Stimulated activated naive B cell treated with anti-CD40 and anti-IgM and Interleukin-4, amounts not matched to agents 10 μg/mL and 1 μg/mL and 100 μg/mL, for 72 hours (primary cell): ENCODE measurements at regions not wholly inside any gene's neighbourhood (a gene's known extent, or its start where the extent isn't known, plus 50 kb on each side); places are given as distances from the start of the nearest gene placed in this dataset.

Experiments
- ATAC-seq, 2 donors: fragments of 150-1000 bp; cut with Tn5 transposase; replicated peaks; 2 replicates each; pipeline ENCODE4 v1.10.0; 2021; ENCODE audit warnings: moderate library complexity in 1 of 2
- DNase-seq: peaks from one replicate; pipeline ENCODE4 v3.0.0; 2021
- H3K27ac Mint-ChIP-seq: one replicate; pipeline ENCODE4 v1.8.0; 2022; ENCODE audit warnings: mild to moderate bottlenecking, mixed read lengths
- H3K27me3 Mint-ChIP-seq, 2 donors: one replicate each; pipeline ENCODE4 v1.8.0; 2022; ENCODE audit warnings: mixed read lengths in 2 of 2
- H3K36me3 Mint-ChIP-seq, 2 donors: one replicate each; pipeline ENCODE4 v1.8.0; 2022; ENCODE audit warnings: mixed read lengths in 2 of 2, mild to moderate bottlenecking in 1 of 2
- H3K4me1 Mint-ChIP-seq, 2 donors: one replicate each; pipeline ENCODE4 v1.8.0; 2022; ENCODE audit warnings: mixed read lengths in 2 of 2, mild to moderate bottlenecking in 1 of 2
- H3K4me3 Mint-ChIP-seq, 2 donors: one replicate each; pipeline ENCODE4 v1.8.0; 2022; ENCODE audit warnings: mild to moderate bottlenecking in 2 of 2, mixed read lengths in 2 of 2, moderate library complexity in 1 of 2
- H3K9me3 Mint-ChIP-seq, 2 donors: one replicate each; pipeline ENCODE4 v1.8.0; 2022; ENCODE audit warnings: mixed read lengths in 2 of 2, mild to moderate bottlenecking in 1 of 2

DNA sequence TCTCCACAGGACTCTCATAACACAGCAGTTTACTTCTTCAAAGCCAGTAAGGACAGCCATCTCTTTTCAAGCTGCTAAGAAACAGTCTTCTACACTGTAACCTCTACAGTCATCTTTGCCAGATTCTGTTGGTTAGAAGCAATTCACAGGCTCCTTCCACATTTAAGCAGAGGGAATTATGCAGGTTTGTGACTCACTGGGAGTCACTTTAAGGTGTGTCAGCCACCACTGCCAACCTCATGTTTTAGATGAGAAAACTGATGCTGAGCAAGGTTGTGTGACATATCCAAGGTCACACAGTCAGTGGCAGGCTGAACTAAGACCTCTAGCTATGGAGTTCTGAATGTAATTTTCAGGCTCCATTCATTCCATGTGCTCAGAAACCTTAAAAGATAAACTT is 143.5 kb downstream of the QDPR start:
- Mint-ChIP-seq H3K4me3 (no peak overlapping the region), H3K27me3 (peaks cover 0 to 5% of the 10 kb centered on the region in 2 donors), H3K9me3 (no peaks in the 10 kb centered on the region), H3K27ac (no peak overlapping the region), H3K36me3 (no peaks in the 10 kb centered on the region), H3K4me1 (no peaks in the 10 kb centered on the region)
- ATAC-seq: no peak
- DNase-seq: no peak

DNA sequence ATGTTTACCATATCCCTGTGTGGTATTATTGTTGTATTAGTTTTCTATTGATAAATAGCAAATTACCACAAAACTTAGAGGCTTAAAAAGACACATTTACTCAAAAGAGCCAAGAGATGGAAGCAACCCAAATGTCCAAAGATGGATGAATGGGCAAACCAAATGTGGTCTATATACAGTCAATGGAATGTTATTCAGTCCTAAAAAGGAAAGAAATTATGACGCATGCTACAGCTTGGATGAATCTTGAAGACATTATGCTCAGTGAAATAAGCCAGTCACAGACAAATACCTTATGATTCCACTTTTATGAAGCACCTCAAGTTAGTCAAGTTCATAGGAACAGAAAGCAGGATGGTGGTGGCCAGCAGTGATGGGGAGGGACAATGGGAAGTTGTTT is 144.7 kb downstream of the QDPR start:
- DNase-seq (no peak), ATAC-seq (no peak)
- Mint-ChIP-seq H3K9me3 (no peaks in the 10 kb centered on the region), H3K4me1 (no peaks in the 10 kb centered on the region), H3K27ac (no peak overlapping the region), H3K27me3 (no peaks in the 10 kb centered on the region), H3K36me3 (no peaks in the 10 kb centered on the region), H3K4me3 (no peak overlapping the region)

DNA sequence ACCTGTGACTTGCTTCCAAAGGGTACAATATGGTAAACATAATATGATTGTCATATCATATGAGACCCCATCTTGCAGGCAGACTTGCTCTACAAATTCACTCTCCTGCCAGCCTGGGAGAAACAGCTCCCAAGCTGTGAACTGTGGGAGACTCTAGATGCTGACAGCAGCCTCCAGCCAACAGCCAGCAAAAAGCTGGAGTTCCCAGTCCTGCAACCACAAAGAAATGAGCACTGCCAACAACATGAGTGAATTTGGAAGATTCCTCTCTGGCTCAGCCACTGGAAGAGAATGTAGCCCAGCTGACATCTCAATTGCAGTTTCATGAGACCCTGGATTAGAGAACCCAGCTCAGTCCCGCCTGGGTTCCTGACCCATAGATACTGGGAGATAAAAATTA is 145.4 kb downstream of the QDPR start:
- Mint-ChIP-seq H3K27ac (no peak overlapping the region), H3K9me3 (no peaks in the 10 kb centered on the region), H3K36me3 (no peaks in the 10 kb centered on the region), H3K4me1 (no peaks in the 10 kb centered on the region), H3K27me3 (no peaks in the 10 kb centered on the region), H3K4me3 (no peak overlapping the region)
- ATAC-seq (no peak), DNase-seq (no peak)

DNA sequence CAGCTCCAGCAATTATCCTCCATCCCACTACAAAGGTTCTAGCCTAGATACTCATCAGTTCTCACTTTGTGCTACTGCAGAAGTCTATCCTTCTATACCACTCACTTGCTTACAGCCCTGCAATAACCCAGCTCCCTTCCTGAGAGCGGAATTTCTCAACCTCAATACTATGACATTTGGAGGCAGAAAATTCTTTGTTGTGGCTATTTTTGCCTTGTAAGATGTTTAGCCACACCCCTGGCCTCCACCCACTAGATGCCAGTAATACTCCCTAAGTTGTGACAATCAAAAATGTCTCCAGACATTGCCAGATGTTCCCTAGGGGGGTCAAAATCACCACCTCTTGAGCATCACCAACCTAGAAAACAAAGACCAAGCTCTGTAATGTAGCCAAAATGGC is 149.5 kb downstream of the QDPR start:
- Mint-ChIP-seq H3K36me3 (no peaks in the 10 kb centered on the region), H3K27ac (no peak overlapping the region), H3K4me3 (no peak overlapping the region), H3K4me1 (no peaks in the 10 kb centered on the region), H3K9me3 (peaks cover 0 to 3% of the 10 kb centered on the region in 2 donors), H3K27me3 (peaks cover 0 to 4% of the 10 kb centered on the region in 2 donors)
- DNase-seq (no peak), ATAC-seq (no peak)

DNA sequence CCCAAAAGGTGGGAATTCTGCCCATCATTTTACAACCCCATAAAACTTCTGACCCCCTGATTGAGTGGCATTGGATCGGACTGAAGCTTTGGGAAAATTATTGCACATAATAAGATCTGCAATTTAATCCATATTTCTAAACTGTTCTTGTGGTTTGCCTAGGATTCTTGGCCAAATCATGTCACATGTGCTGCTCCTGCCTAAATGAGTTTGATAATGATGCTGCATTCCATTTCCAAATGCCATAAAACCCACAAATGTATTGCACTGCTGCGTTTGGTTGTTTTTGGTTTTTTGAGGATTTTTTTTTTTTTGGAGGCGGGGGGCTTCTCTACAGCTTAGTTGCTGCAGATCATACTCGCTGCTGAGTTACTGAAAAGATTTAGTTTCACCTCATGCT is 153.6 kb downstream of the QDPR start:
- H3K4me1 Mint-ChIP-seq: no peaks in the 10 kb centered on the region
- peaks cover 6 to 8% of the 10 kb centered on the region in 2 donors for H3K9me3 Mint-ChIP-seq
- ATAC-seq: no peak

DNA sequence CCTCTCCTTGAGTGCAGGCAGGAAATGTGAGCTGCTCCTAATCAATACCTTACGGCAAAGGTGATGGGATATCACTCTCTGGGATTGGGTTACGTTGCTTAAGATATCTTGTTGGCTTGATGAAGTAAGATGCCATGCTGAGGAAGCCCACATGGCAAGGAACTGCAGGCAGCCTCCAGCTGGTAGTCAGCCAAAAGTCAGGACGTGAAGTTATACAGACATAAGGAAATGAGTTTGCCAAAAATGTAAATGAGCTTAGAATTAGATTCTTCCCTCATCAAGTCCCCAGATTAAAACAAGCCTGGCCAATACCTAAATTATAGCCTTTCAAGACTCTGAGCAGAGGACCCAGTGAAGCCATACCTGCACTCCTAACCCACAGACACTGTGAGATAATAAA is 155.0 kb downstream of the QDPR start:
- Mint-ChIP-seq H3K4me1 (no peaks in the 10 kb centered on the region), H3K36me3 (no peaks in the 10 kb centered on the region), H3K27ac (no peak overlapping the region), H3K4me3 (no peak overlapping the region), H3K27me3 (peaks cover 0 to 8% of the 10 kb centered on the region in 2 donors), H3K9me3 (peaks cover 6 to 8% of the 10 kb centered on the region in 2 donors)
- no peak for ATAC-seq
- no peak for DNase-seq

More for the DNA sequence above, 153.6 kb downstream of the QDPR start:
- DNase-seq: no peak
- no peak overlapping the region for H3K27ac Mint-ChIP-seq
- no peak overlapping the region for H3K4me3 Mint-ChIP-seq
- H3K27me3 Mint-ChIP-seq: peaks cover 0 to 8% of the 10 kb centered on the region in 2 donors
- H3K36me3 Mint-ChIP-seq: no peaks in the 10 kb centered on the region

DNA sequence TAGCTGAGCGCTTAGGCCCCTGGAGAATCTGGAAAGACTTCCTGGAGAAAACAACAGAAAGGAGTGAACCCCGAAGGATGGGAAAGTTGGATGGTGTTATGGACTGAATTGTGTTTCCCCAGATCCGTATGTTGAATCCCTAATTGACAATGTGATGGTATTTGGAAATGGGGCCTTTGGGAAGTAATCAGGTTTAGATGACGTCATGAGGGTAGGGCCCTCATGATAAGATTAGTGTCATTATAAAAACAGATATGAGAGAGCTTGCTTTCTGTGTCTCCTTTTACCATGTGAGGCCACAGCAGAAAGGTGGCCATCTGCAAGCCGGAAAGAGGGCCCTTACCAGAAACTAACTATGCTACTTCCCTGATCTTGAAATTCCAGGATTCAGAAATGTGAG is 159.5 kb downstream of the QDPR start:
- Mint-ChIP-seq H3K4me1 (no peaks in the 10 kb centered on the region), H3K27ac (no peak overlapping the region), H3K27me3 (peaks cover 4 to 6% of the 10 kb centered on the region in 2 donors), H3K9me3 (peaks cover 6 to 9% of the 10 kb centered on the region in 2 donors), H3K4me3 (no peak overlapping the region), H3K36me3 (no peaks in the 10 kb centered on the region)
- DNase-seq (no peak), ATAC-seq (no peak)

DNA sequence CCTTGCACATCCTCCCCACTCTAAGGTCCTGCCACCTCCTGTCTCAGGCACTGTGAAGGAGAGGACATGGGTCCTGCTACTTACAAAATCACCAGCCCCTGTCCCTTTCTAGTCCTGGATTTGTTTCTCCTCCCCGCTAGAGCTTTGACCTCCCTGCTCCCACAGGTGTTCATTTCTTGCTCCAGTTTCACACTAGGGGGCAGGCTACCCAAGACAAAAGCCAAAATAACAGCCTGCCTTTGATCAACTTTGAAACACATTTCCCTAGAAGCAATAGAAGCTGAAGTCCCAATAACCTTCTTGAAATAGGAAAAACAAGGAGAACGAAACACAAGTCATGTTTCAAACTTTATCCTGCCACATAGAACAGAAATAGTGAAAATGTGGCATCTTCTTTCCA is 164.4 kb downstream of the QDPR start:
- peaks cover 0 to 3% of the 10 kb centered on the region in 2 donors for H3K9me3 Mint-ChIP-seq
- ATAC-seq (peak in 1 of 2 donors; percentile 33), DNase-seq (no peak)
- H3K36me3 Mint-ChIP-seq: no peaks in the 10 kb centered on the region
- no peak overlapping the region for H3K27ac Mint-ChIP-seq
- H3K4me3 Mint-ChIP-seq: no peak overlapping the region
- H3K27me3 Mint-ChIP-seq: peaks cover 0 to 8% of the 10 kb centered on the region in 2 donors
- H3K4me1 Mint-ChIP-seq: no peaks in the 10 kb centered on the region

DNA sequence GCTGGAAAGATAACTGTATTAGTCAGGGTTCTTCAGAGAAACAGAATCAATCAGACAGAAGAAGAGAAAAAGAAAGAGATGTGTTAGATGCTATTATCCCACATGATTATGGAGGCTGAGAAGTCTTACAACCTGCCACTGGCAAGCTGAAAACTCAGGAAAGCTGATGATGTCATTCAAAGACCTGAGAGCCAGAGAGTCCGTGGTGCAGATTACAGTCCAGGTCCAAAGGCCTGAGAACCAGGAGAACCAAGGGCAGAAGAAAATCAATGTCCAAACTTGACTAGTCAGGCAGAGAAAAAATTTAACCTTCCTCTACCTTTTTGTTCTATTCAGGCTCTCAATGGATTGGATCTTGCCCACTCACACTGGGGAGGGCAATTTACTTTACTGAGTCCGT is 172.5 kb downstream of the QDPR start:
- no peak for ATAC-seq
- Mint-ChIP-seq H3K9me3 (peaks cover 0 to 2% of the 10 kb centered on the region in 2 donors), H3K4me1 (no peaks in the 10 kb centered on the region), H3K4me3 (no peak overlapping the region), H3K27me3 (peaks cover 8% of the 10 kb centered on the region in 2 donors), H3K36me3 (no peaks in the 10 kb centered on the region), H3K27ac (no peak overlapping the region)
- no peak for DNase-seq

DNA sequence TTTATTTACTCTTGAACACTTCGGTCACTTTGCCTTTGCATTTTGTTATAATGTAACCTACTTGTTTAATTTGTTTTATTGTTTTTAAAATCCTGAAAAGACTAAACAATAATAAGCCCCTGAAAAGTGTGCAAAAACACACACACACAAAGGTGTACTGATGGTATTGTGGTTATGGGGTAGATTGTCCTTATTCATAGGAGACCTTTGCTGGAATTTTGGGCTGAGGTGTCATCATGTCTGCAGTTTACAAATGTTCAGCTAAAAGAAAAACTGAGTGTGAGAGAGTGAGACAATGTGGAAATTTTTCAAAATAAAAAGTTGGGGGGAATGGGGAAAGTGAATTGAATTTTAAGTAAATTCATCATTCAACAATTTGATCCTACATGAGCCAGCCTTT is 174.9 kb downstream of the QDPR start:
- DNase-seq (no peak), ATAC-seq (no peak)
- Mint-ChIP-seq H3K27ac (no peak overlapping the region), H3K4me3 (no peak overlapping the region), H3K9me3 (peaks cover 0 to 2% of the 10 kb centered on the region in 2 donors), H3K27me3 (peaks cover 2 to 8% of the 10 kb centered on the region in 2 donors), H3K36me3 (no peaks in the 10 kb centered on the region), H3K4me1 (no peaks in the 10 kb centered on the region)

DNA sequence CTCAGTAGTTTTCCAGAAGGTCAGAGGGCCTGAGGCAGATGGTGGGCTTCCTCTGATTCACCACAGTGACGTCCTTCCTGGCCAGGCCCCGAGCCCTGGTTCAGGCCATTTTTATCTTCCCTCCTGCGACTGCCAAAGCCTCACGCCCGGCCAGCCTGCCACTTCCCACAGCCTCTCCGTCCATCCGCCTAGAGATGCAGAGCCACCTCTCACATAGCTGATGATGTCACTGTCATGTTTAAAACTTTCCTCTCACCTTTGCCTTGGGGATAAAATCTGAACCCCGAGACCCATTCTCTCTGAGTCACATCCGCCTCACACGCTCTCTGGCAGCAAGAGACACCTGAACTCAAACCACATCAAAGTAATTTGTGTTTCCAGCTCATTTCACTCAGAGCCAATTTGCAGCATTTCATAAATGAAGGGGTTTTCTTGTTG is 175.3 kb downstream of the QDPR start:
- DNase-seq (no peak), ATAC-seq (peak in 1 of 2 donors; percentile 22)
- Mint-ChIP-seq H3K9me3 (peaks cover 0 to 2% of the 10 kb centered on the region in 2 donors), H3K36me3 (no peaks in the 10 kb centered on the region), H3K27ac (no peak overlapping the region), H3K27me3 (peaks cover 0 to 8% of the 10 kb centered on the region in 2 donors), H3K4me3 (no peak overlapping the region), H3K4me1 (no peaks in the 10 kb centered on the region)

DNA sequence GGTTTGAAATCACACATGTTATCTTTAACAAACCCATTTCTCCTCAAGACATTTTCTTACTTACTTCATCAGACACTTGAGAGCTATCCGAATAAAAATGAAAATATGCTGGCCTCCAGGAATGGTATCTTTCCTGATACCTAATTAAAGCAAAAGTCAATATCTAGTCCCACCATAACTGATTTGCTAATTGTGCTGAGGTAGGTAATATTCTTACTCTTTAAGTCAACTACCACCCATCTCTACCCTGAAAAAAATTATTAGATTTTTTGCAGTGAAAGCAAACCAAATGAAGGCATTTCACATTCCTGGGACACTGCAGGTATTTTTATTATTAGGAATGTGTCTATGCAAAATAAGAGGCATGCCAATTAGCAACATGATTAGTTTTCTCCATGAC is 175.8 kb downstream of the QDPR start:
- no peaks in the 10 kb centered on the region for H3K36me3 Mint-ChIP-seq
- peaks cover 0 to 8% of the 10 kb centered on the region in 2 donors for H3K27me3 Mint-ChIP-seq
- ATAC-seq (no peak), DNase-seq (no peak)
- no peak overlapping the region for H3K4me3 Mint-ChIP-seq
- no peaks in the 10 kb centered on the region for H3K4me1 Mint-ChIP-seq
- peaks cover 0 to 2% of the 10 kb centered on the region in 2 donors for H3K9me3 Mint-ChIP-seq
- H3K27ac Mint-ChIP-seq: no peak overlapping the region

DNA sequence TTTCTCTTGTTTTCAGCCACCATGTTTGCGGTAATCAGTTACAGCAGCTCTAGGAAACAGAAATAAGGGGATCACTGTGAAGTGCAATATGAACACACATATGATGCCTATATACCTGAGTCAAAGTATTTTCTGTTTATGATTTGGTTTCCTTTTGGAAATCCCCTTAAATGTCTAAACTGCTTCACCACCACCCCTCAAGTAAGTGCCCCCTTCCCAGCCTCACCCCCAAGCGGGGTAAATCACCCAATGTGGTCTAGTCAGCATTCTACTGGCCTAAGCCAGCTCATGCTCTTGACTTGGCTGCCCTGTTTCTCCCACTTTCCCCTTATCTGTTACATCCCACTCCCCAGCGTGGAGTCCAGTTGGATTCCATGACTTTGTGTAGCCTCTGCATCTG is 176.5 kb downstream of the QDPR start:
- ATAC-seq (no peak), DNase-seq (no peak)
- no peaks in the 10 kb centered on the region for H3K4me1 Mint-ChIP-seq
- H3K9me3 Mint-ChIP-seq: peaks cover 0 to 2% of the 10 kb centered on the region in 2 donors
- no peak overlapping the region for H3K27ac Mint-ChIP-seq
- peaks cover 0 to 8% of the 10 kb centered on the region in 2 donors for H3K27me3 Mint-ChIP-seq
- H3K36me3 Mint-ChIP-seq: no peaks in the 10 kb centered on the region
- H3K4me3 Mint-ChIP-seq: no peak overlapping the region

DNA sequence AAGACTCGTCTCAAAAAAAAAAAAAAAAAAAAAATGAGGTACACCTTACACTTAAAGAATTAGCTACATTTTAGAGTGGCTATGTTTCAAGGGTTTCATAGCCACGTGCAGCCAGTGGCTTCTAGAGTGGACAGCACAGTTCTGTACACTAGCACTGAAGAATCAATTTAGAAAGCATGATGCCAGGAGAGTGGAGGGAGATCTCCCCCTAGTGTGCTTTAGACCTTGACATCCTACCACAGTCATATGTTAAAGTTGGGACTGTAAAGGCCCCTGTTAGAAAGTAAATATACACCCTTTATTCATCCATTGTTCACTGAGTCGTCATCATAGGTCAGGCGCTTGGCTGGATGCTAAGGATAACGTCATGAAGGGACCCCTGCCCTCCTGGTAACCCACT is 179.4 kb downstream of the QDPR start:
- ATAC-seq: no peak
- Mint-ChIP-seq H3K4me1 (no peaks in the 10 kb centered on the region), H3K9me3 (peaks cover 0 to 2% of the 10 kb centered on the region in 2 donors), H3K27me3 (peaks cover 5 to 8% of the 10 kb centered on the region in 2 donors), H3K27ac (no peak overlapping the region), H3K4me3 (no peak overlapping the region), H3K36me3 (no peaks in the 10 kb centered on the region)
- no peak for DNase-seq

DNA sequence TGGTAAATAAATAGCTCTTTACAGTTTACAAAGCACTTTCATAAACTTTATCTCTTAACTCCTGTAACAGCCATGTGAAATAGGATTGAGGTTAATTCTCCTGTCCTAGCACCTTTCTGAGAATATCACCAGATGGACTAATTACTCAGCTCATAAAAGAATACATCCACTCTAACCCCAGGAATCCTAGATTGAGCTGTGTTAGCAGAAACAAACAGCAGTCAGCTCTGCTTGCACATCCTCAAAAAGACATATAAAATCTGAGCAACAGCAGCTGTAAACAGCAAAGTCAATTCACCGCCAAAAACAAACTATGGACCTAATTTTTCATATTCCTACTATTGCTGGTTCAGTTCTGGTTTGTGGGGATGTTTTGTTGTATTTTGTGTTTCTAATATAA is 182.8 kb downstream of the QDPR start:
- Mint-ChIP-seq H3K4me1 (peaks cover 0 to 5% of the 10 kb centered on the region in 2 donors), H3K27ac (no peak overlapping the region), H3K27me3 (peaks cover 15 to 16% of the 10 kb centered on the region in 2 donors), H3K4me3 (no peak overlapping the region), H3K9me3 (peaks cover 0 to 2% of the 10 kb centered on the region in 2 donors), H3K36me3 (peaks cover 0 to 3% of the 10 kb centered on the region in 2 donors)
- DNase-seq (no peak), ATAC-seq (no peak)
